Right kidney (tissue), 1 donor: ENCODE measurements at regions not wholly inside any gene's neighbourhood (a gene's known extent, or its start where the extent isn't known, plus 50 kb on each side); places are given as distances from the start of the nearest gene placed in this dataset.

Experiments used
- DNase-seq: peaks from one replicate; pipeline ENCODE4 v3.0.0-alpha.2; 2016

GRCh38 chr9:27752069-27752468 is 178.8 kb upstream of the C9orf72 start:
- DNase-seq = no peak

- DNase-seq = no peak
Observed at GRCh38 chr9:27755846-27756245, 182.6 kb upstream of the C9orf72 start.

- DNase-seq = no peak
Observed at GRCh38 chr9:27756418-27756817, 183.1 kb upstream of the C9orf72 start.

GRCh38 chr9:27763831-27764230 is 190.6 kb upstream of the C9orf72 start:
- no peak for DNase-seq

GRCh38 chr9:27765266-27766072 is 192.2 kb upstream of the C9orf72 start:
- DNase-seq = no peak

- no peak for DNase-seq
Observed at GRCh38 chr9:27766073-27766835, 193.0 kb upstream of the C9orf72 start.

GRCh38 chr9:27768781-27769180 is 195.5 kb upstream of the C9orf72 start:
- DNase-seq = no peak

- DNase-seq = no peak
Observed at GRCh38 chr9:27770541-27770940, 197.3 kb upstream of the C9orf72 start.

- DNase-seq = peak; percentile 6
Observed at GRCh38 chr9:27771803-27772545, 198.7 kb upstream of the C9orf72 start.

- no peak for DNase-seq
Observed at GRCh38 chr9:27784847-27785713, 211.8 kb upstream of the C9orf72 start.

- no peak for DNase-seq
Observed at GRCh38 chr9:27785714-27786100, 212.4 kb upstream of the C9orf72 start.

GRCh38 chr9:27787891-27788290 is 214.6 kb upstream of the C9orf72 start:
- no peak for DNase-seq

- DNase-seq = no peak
Observed at GRCh38 chr9:27791311-27791710, 218.0 kb upstream of the C9orf72 start.

- DNase-seq = no peak
Observed at GRCh38 chr9:27792971-27793689, 219.8 kb upstream of the C9orf72 start.

- no peak for DNase-seq
Observed at GRCh38 chr9:27799326-27799725, 226.0 kb upstream of the C9orf72 start.

GRCh38 chr9:27800159-27800558 is 226.9 kb upstream of the C9orf72 start:
- DNase-seq = no peak

- no peak for DNase-seq
Observed at GRCh38 chr9:27800692-27801370, 227.6 kb upstream of the C9orf72 start.

- no peak for DNase-seq
Observed at GRCh38 chr9:27801545-27801944, 228.3 kb upstream of the C9orf72 start.

- DNase-seq = no peak
Observed at GRCh38 chr9:27802418-27802817, 229.1 kb upstream of the C9orf72 start.

GRCh38 chr9:27808864-27809263 is 235.6 kb upstream of the C9orf72 start:
- no peak for DNase-seq

- no peak for DNase-seq
Observed at GRCh38 chr9:27817747-27818146, 244.5 kb upstream of the C9orf72 start.
